Fibroblast of skin of back (primary cell): ENCODE measurements at regions not wholly inside any gene's neighbourhood (a gene's known extent, or its start where the extent isn't known, plus 50 kb on each side); places are given as distances from the start of the nearest gene placed in this dataset.
"Not testable (repeated sequence)": the region's sequence is repeated elsewhere in the genome, so short reads cannot be mapped to it uniquely, and the experiment has no call there.

Source experiments
- DNase-seq: peaks from one replicate; pipeline ENCODE4 v3.0.0-alpha.2; 2013

- no peak for DNase-seq
These were observed 772.0 kb downstream of the ETS1 start for GRCh38 chr11:127815331-127815730.

GRCh38 chr11:127806501-127806900, 780.9 kb downstream of the ETS1 start:
- DNase-seq, result no peak

GRCh38 chr11:127805771-127806170, 781.6 kb downstream of the ETS1 start:
- DNase-seq, result no peak

GRCh38 chr11:127804747-127805400, 782.5 kb downstream of the ETS1 start:
- DNase-seq, result no peak

- DNase-seq, result no peak
These were observed 783.6 kb downstream of the ETS1 start for GRCh38 chr11:127803755-127804154.

- no peak for DNase-seq
These were observed 786.2 kb downstream of the ETS1 start for GRCh38 chr11:127800989-127801688.

GRCh38 chr11:127795326-127795725, 792.0 kb downstream of the ETS1 start:
- no peak for DNase-seq

GRCh38 chr11:127791844-127792243, 791.3 kb upstream of the KIRREL3 start:
- DNase-seq, result no peak

- no peak for DNase-seq
These were observed 790.0 kb upstream of the KIRREL3 start for GRCh38 chr11:127790592-127790991.

- DNase-seq, result no peak
These were observed 789.4 kb upstream of the KIRREL3 start for GRCh38 chr11:127789927-127790326.

- not testable (repeated sequence) for DNase-seq
These were observed 772.4 kb upstream of the KIRREL3 start for GRCh38 chr11:127772938-127773337.

GRCh38 chr11:127768931-127769330, 768.4 kb upstream of the KIRREL3 start:
- DNase-seq, result not testable (repeated sequence)

- no peak for DNase-seq
These were observed 766.2 kb upstream of the KIRREL3 start for GRCh38 chr11:127766734-127767133.

- no peak for DNase-seq
These were observed 738.3 kb upstream of the KIRREL3 start for GRCh38 chr11:127738771-127739286.

GRCh38 chr11:127737499-127737898, 736.9 kb upstream of the KIRREL3 start:
- no peak for DNase-seq

- no peak for DNase-seq
These were observed 733.0 kb upstream of the KIRREL3 start for GRCh38 chr11:127733552-127733951.

- DNase-seq, result no peak
These were observed 725.8 kb upstream of the KIRREL3 start for GRCh38 chr11:127726367-127726766.

- no peak for DNase-seq
These were observed 723.1 kb upstream of the KIRREL3 start for GRCh38 chr11:127723714-127724113.

- no peak for DNase-seq
These were observed 712.7 kb upstream of the KIRREL3 start for GRCh38 chr11:127713226-127713625.

GRCh38 chr11:127711748-127712147, 711.2 kb upstream of the KIRREL3 start:
- DNase-seq, result no peak

- DNase-seq, result no peak
These were observed 710.3 kb upstream of the KIRREL3 start for GRCh38 chr11:127710831-127711230.

- no peak for DNase-seq
These were observed 709.4 kb upstream of the KIRREL3 start for GRCh38 chr11:127709960-127710359.

GRCh38 chr11:127693686-127694085, 693.1 kb upstream of the KIRREL3 start:
- DNase-seq, result no peak

- DNase-seq, result no peak
These were observed 682.8 kb upstream of the KIRREL3 start for GRCh38 chr11:127683321-127683720.
